ENCODE measurements at regions not wholly inside any gene's neighbourhood (a gene's known extent, or its start where the extent isn't known, plus 50 kb on each side); places are given as distances from the start of the nearest gene placed in this dataset.
"Not testable (repeated sequence)": the region's sequence is repeated elsewhere in the genome, so short reads cannot be mapped to it uniquely, and the experiment has no call there.

- TF ChIP-seq, protein P1, sequence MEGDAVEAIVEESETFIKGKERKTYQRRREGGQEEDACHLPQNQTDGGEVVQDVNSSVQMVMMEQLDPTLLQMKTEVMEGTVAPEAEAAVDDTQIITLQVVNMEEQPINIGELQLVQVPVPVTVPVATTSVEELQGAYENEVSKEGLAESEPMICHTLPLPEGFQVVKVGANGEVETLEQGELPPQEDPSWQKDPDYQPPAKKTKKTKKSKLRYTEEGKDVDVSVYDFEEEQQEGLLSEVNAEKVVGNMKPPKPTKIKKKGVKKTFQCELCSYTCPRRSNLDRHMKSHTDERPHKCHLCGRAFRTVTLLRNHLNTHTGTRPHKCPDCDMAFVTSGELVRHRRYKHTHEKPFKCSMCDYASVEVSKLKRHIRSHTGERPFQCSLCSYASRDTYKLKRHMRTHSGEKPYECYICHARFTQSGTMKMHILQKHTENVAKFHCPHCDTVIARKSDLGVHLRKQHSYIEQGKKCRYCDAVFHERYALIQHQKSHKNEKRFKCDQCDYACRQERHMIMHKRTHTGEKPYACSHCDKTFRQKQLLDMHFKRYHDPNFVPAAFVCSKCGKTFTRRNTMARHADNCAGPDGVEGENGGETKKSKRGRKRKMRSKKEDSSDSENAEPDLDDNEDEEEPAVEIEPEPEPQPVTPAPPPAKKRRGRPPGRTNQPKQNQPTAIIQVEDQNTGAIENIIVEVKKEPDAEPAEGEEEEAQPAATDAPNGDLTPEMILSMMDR (conservative IDR thresholded peaks at IDR 0.05) = no peak
- no peak overlapping the region for H3K27ac ChIP-seq
Observed at GRCh38 chr20:6698723-6699122, 68.8 kb upstream of the BMP2 start.

GRCh38 chr20:6698056-6698455 lies 69.4 kb upstream of the BMP2 start:
- no peak overlapping the region for H3K27ac ChIP-seq
- TF ChIP-seq, protein P1 (conservative IDR thresholded peaks at IDR 0.05) = no peak

DNA sequence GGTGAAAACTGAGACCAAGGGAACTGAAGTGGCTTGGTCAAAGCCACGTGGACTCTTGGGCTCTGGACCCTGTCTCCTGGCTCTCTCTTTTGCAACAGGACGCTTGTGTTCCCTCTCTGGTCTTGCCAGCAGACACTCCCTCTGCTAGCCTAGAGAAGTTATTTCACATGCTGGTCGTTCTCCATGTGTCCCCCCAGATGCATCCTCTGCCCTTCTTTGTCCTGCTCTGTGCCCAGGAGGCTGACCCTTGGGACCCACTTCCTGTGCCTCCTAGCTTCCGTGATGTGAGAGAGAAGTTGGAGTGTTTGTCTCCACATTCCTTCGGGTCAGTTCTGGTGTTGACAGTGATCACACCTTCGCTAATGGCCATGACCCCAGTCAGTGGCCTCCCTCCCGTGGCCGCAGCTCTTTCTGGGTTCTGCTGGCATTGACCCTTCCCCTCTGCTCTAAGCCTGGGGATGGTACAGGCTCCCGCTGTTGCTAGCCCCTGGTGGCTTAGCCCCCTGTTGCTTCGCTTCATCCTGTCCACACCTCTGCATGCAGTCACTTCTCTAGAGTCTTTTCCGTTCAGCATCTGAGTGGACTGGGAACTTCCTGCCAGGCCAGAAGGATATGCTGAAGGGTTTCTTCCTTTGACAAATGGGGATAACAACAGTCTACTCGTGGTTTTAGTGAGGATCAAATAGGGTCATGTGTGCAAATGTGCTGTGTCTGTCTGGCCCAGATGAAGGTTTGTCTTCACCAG lies 70.1 kb upstream of the BMP2 start:
- no peak overlapping the region for H3K27ac ChIP-seq
- TF ChIP-seq, protein P1 (conservative IDR thresholded peaks at IDR 0.05) = no peak

GRCh38 chr20:6696001-6696400 lies 71.5 kb upstream of the BMP2 start:
- TF ChIP-seq, protein P1 (conservative IDR thresholded peaks at IDR 0.05) = no peak
- H3K27ac ChIP-seq = no peak overlapping the region

GRCh38 chr20:6693808-6694198 lies 73.7 kb upstream of the BMP2 start:
- not testable (repeated sequence) for H3K27ac ChIP-seq

GRCh38 chr20:6693178-6693807 lies 74.2 kb upstream of the BMP2 start:
- H3K27ac ChIP-seq = no peak overlapping the region
- TF ChIP-seq, protein P1 (conservative IDR thresholded peaks at IDR 0.05) = no peak

DNA sequence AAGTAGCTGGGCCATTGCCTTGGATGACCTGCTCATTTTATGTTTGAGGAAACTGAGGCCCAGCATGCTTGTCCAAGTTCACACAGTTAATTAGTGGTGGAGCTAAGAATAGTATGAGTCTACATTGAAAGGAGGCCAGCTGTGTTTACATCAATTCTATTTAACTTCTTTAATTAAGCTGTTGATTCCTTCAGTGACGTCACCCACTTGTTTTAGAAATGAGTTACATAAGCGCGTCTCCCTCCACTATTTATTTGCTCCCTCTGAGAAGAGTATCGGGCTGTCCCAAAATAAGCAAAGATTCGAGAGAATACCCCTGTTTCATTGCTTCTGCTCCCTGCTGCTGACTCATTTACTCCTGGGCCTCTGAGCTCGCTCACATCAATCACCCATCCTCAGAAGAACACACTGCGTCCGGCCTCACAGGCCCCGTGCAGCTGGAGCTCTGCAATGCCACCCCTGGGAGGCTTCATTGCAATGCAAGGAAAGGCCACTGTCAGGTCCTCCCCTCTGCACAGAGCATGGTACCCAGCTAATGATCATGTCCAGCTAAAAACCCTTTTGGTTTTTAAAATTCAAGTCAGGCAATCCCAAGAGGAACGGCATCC lies 74.8 kb upstream of the BMP2 start:
- TF ChIP-seq, protein P1 (conservative IDR thresholded peaks at IDR 0.05) = no peak
- H3K27ac ChIP-seq = no peak overlapping the region

DNA sequence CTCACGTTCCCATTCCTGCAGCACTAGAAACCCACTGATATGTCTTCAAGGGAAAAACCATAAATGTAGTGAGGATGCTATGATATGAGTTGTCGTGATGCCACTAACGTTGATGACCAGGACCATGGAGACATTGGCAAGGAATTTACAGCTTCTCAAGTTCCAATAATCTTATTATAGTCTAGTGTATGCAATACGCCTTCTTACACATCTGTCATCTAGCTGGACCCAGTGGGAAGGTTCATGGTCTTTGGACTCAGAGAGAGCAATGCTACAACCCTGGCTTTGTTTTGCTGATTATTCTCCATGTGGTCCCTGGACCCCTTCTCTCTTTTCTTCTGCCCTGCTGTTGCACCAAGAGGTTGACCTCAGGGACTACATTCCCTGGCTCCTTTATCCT lies 76.0 kb upstream of the BMP2 start:
- no peak overlapping the region for H3K27ac ChIP-seq
- TF ChIP-seq, protein P1 (conservative IDR thresholded peaks at IDR 0.05) = no peak
